Jurkat, Clone E6-1 (cell line): ENCODE measurements at regions not wholly inside any gene's neighbourhood (a gene's known extent, or its start where the extent isn't known, plus 50 kb on each side); places are given as distances from the start of the nearest gene placed in this dataset.
"Not testable (repeated sequence)": the region's sequence is repeated elsewhere in the genome, so short reads cannot be mapped to it uniquely, and the experiment has no call there.

Experiments used
- DNase-seq: peaks from one replicate; pipeline ENCODE4 v3.0.0-alpha.2; 2011; ENCODE audit warnings: low read depth, low spot score
- H3K4me3 ChIP-seq: 2 replicates; pipeline ENCODE4 v1.5.1; 2011; ENCODE audit warnings: mild to moderate bottlenecking, low read length, control low read depth, moderate library complexity

DNA sequence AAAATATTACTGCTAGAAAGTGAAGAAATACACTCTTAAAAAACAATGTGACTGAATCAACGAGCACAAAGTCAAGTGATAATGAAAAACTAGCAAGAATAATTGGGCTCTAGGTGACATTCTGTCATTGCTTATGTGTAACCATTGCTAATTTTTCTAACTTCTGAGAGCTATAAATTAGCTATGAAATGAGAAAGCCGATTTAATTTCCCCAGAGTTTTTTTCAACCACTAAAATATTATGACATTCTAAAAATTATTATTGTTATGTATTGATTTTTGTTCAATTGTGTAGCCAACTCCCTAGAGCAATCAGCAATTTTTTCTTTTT is 458.6 kb upstream of the ATXN8OS start:
- no peak overlapping the region for H3K4me3 ChIP-seq

DNA sequence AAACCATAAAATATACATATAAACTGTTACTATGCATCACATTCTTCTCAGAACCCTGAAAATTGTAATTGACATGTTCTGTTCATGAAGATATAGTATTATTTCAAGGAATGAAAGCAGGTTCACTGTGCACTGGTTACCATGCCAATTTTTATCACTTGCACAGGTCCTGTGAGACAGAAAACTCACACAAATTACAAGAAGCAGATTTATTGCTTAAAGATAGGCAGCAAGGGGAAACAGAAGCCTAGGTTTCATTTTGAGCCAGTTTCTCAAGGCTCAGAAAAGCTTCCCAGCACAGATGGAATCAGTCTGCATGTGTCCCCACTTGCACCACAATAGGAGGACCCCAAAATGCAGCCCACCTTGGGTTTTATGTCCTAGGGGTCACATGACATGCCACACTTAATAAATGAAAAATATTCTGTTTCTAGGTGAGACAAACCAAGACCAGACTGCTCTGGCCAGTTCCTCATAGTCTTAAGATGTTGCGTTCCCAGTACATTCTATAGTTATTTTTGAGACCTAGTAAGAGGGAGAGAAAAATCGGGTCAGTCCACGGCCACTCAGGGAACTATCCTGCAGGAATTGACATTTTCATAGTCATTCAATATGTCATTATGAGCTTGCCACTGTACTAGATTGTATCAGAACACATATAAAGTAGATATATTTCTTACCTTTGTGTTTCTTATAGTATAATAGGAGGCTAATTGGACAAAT is 459.1 kb upstream of the ATXN8OS start:
- no peak for DNase-seq
- H3K4me3 ChIP-seq, result no peak overlapping the region

More for the DNA sequence above, 458.6 kb upstream of the ATXN8OS start:
- no peak for DNase-seq

DNA sequence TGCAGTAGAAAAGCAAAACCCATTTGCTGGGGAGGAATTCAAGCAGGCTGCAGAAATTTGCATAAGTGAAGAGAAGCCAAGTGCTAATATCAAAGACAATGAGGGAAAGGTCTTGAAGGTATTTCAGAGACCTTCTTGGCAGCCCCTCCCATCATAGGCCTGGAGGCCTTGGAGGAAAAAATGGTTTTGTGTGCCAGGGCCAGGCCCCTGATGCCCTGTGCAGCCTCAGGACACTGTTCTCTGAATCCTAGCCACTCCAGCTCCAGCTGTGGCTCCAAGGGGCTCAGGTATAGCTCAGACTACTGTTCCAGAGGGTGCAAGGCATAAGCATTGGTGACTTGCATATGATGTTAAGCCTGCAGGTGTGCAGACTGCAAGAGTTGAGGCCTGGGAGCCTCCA is 463.2 kb upstream of the ATXN8OS start:
- DNase-seq, result no peak
- no peak overlapping the region for H3K4me3 ChIP-seq

DNA sequence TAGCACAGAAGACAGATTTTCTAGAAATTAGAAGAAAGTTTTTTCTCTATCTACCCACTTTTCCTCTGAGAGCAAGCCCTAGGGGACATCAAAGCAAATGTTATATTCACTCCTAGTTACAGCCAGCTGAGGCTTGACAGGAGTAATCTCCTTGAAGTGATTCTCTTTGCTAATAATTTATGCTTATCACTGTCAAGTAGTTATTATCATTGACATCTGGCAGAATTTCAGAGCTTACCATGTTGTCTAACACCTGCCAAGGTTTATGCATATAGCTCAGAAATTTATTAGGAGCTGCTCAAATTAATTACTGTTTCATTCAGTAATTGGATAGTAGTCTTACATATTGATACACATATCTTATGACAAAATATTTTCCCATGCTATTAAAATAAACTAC is 465.9 kb upstream of the ATXN8OS start:
- H3K4me3 ChIP-seq, result no peak overlapping the region

DNA sequence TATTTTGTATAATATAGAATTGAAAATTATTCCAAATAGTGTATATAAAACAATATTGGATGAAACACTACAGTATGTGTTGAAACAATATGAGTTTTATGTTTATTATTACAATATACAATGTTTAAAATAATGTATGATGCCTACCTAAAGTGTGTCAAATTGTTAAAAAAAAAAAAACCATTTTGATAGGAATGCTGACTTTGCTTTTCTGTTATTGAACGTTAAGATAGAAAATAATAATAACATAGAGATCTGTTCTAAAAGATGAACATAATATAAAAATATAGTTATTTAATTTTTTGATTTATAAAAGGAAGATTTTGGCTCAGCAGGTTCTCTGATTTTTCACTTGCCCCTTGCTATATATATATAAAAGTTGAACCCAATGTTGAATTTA is 474.6 kb upstream of the ATXN8OS start:
- H3K4me3 ChIP-seq, result no peak overlapping the region
- DNase-seq, result no peak

More for the DNA sequence above, 465.9 kb upstream of the ATXN8OS start:
- DNase-seq, result no peak

DNA sequence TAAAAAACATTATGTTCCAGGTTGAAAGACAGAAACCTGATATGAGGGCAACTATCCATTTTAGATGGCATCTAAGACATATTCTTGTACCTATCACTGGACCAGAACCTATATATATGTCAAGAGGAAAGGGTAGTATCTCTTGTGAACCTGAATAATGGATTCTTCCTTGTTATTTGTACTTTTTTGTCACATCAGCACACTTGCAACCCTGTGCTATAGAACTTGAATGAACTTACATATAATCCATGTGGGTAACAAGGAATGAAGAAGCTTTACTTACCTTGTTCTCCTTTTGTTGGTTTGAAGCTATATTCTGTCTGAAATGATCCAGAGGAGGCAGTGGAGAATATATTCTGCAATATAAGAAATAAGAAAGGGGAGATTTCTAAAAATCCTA is 483.7 kb upstream of the ATXN8OS start:
- DNase-seq, result no peak
- no peak overlapping the region for H3K4me3 ChIP-seq

DNA sequence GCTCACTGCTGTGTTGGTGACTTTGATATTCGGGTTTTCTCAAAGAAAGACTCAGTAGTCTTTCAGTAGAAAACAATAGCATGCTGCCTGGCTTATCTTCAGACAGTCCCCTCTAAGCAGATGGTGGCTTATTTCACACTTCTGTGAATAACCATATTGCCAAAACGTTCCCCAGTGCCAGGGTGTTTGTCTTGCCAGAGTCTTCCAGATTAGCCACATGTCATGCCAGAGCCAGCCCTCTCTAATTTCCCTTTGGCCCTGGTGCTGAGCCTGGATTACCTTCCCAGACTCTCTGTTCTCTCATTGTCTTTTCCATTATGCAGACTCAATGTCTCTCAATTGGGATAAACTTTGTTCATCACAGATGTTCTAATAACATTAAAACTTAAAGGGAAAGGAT is 488.0 kb upstream of the ATXN8OS start:
- H3K4me3 ChIP-seq, result no peak overlapping the region
- DNase-seq, result no peak

DNA sequence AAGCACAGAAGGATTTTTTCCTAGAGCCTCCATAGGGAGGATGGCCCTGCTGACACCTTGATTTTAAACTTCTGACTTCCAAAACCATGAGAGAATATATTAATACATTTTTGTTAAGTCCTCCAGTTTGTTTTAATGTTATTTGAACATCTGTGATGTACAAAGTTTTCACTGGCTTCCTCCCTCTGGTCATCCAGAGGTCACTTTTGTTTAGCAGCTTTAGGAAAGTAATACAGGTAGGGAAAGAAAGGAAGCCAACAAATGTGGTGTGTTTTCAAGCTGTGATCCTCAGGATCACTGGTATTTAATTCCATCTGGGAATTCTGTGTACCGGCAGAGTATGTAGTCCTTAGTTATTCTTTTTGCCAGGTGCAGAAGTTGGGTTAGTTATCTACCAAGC is 488.8 kb upstream of the ATXN8OS start:
- DNase-seq, result no peak
- no peak overlapping the region for H3K4me3 ChIP-seq

DNA sequence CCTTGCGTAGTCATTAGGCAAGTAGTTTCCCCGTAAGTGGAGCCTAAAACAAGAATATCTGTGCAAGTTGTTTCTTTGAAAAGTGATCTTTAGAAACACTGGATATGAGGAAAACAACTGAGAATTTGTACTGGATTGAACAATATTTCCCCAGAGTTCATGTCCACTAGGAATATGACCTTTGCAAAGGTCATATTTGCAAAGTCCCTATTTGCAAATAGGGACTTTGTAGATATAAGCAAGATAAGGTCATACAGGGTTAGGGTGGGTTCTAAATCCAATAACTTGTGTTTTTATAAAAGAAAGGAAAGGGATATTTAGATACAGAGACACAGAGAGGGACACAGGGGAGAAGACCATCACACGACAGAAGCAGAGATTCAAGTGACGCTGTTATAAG is 489.2 kb upstream of the ATXN8OS start:
- H3K4me3 ChIP-seq, result no peak overlapping the region
- no peak for DNase-seq

DNA sequence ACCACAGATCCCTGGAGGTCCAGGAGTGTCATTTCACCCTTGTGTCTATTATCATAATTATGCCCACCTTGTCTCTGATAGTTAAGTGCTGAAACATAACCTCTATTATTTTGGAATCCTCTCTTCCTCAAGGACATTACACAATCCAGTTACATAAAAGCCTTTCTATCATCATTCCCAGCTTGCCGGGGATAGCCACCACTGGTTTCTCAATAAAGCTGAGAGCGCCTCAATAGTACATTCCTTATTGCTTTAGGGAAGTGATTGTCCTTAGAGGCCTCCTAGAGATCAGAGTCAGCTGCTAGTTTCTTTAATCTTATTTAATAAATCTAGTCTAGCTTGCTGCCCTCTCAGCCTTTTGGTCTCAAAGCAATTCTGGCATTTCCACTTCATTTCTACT is 490.0 kb upstream of the ATXN8OS start:
- H3K4me3 ChIP-seq, result no peak overlapping the region
- DNase-seq, result no peak

DNA sequence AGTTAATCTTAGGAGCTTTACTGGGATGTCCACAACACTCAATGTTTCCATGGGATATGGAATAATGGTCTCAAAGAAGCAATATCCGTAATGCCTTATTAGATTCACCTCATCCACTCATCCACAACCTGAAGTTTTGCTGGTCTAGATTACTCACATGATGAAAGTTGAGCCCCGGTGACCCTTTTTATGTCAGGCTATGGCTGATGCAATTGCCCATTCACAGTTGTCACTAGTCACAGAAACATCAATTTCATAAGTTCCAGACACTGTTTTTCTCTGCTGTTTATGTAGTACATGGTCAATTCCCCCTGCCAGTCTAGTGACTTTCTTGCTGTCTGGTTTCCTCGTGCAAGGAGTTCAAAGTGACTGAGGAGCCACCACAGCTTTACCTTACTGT is 491.2 kb upstream of the ATXN8OS start:
- no peak overlapping the region for H3K4me3 ChIP-seq
- no peak for DNase-seq

DNA sequence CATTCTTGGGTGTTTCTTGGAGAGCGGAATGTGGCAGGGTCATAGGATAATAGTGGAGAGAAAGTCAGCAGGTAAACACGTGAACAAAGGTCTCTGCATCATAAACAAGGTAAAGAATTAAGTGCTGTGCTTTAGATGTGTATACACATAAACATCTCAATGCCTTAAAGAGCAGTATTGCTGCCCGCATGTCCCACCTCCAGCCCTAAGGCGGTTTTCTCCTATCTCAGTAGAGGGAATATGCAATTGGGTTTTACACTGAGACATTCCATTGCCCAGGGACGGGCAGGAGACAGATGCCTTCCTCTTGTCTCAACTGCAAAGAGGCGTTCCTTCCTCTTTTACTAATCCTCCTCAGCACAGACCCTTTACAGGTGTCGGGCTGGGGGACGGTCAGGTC is 492.6 kb upstream of the ATXN8OS start:
- H3K4me3 ChIP-seq, DNase-seq: not testable (repeated sequence)

DNA sequence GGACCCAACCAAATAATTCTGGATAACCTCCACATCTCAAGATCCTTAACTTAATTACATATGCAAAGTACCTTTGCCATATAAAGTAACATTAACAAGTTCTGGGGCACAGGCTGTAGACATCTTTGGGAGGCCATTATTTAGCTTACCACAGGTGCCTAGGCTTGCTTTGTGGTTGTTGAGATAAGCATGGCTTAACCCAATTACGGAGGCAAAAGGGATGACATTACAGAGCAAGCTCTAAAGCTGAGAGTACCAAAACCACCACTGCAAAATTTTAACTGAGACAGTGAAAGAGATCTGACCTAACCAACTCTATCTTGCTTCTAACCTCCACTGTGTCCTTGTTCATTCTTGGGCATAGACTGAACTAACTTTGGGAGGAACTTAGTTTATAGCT is 502.9 kb upstream of the ATXN8OS start:
- no peak for DNase-seq

DNA sequence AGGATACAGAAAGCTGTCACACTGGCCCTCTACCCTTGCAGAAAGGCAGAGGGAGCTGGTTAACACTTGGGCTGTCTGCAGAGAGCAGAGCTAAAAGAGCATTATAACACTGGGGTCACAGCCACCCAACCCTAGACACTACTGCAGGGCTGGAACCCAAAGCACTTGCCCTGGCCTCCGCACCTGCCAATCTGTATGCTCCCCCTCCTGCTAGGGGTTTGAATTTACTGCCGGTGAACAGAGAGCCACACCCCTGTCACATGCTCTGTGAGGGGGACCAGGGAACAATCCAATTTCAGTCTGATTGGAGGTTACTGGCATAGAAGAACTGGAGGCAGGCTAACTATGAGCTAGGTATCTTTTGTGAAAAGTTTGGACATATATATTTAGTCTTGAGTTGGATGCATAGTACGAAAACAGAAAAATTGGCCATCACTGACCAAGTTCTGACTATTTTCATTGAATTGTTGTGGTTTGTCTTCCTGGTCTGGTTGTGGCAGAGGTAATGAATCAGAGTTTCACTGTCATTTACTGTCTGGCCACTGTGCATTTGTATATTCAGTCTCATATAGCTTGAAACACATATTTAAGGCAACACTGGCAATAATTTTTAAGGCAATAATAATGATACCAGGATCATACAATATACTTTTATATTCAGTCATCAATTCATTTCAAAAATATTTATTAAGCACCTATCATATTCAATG is 504.3 kb upstream of the ATXN8OS start:
- DNase-seq, result no peak
- no peak overlapping the region for H3K4me3 ChIP-seq

More for the DNA sequence above, 502.9 kb upstream of the ATXN8OS start:
- no peak overlapping the region for H3K4me3 ChIP-seq

DNA sequence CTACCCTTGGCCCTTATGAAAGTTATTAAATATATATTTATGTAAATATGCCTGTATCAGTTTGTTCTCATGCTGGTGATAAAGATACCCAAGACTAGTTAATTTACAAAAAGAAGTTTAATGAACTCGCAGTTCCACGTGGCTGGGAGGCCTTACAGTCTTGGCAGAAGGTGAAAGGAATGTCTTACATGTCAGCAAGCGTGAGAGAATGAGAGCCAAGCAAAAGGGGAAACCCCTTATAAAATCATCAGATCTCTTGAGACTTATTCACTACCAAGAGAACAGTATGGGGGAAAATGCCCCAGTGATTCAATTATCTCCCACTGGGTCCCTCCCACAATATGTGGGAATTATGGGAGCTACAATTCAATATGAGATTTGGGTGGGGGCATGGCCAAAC is 506.0 kb upstream of the ATXN8OS start:
- no peak overlapping the region for H3K4me3 ChIP-seq
- DNase-seq, result no peak

DNA sequence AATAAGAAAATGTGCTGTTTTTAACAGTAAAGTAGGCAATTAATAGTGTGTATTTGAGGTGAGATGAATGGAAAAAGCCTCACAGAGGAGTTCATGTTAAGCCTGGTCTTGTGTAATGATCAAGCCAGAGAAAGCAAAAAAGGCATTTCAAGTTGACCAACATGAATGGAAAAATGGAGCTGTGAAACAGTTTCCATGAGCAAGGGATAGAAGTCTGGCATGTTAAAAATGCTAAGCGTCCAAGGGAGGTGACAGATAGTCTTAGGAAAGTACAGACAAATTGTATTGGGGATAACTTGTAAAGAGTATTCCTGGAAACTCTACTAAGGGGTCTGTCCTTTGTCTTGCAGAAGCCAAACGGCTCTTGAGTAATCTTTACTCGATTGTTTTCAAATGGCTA is 506.8 kb upstream of the ATXN8OS start:
- no peak overlapping the region for H3K4me3 ChIP-seq

DNA sequence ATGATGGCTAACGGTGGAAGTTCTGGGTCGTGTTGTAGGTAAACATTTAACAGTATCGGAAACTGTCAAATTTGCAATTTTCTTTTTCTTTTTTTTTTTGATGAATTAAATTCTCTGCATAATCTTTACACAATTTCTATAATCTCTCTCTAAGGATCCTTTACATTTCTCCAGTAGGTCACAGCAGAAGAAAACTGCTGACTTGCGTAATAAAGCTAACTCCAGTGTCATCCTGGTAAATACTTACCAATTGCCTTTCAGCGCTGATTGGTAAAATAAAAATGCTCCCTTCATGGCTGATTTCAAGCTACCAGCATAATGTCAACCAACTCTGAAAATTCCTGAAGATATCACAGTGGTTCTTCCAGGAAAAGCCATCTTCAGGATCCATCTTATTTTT is 510.5 kb upstream of the ATXN8OS start:
- no peak overlapping the region for H3K4me3 ChIP-seq
- no peak for DNase-seq

More for the DNA sequence above, 506.8 kb upstream of the ATXN8OS start:
- no peak for DNase-seq

DNA sequence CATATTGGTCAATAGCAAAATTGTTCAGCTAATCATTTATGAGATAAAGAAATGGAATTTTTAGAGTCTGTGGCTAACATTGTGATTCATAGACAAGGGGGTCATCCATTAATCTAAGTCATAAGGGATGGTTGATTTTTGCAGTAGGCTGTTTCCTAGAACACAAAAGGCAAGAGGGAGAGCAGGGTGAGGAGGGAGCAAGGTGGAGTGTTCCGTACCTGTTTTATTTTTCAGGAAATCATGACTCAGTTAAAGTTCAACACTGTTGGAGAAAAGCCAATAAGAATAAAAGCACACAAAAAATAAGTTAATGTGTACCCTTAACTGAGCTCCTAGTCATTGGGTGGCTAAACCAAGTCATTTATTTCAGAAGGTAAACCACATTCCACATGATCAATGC is 512.4 kb upstream of the ATXN8OS start:
- H3K4me3 ChIP-seq, result no peak overlapping the region
- DNase-seq, result no peak

DNA sequence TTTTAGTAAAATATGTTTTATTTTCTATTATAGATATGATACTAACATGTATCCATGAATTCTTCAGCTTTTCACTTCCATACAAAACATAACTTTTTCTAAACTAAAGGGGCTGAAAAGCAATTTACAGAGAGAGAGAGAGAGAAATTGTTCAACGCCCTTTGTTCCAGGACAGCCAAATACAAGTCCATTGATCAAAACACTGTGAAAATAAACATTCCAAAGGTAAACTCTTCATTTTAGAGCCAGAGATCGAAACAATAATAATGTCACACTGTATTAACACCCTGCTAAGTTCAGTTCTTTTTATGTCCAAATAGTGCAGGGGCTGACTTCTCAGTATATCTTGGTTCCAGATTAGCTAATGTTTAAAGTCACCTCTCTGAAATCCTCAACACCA is 516.2 kb upstream of the ATXN8OS start:
- no peak for DNase-seq
- no peak overlapping the region for H3K4me3 ChIP-seq

DNA sequence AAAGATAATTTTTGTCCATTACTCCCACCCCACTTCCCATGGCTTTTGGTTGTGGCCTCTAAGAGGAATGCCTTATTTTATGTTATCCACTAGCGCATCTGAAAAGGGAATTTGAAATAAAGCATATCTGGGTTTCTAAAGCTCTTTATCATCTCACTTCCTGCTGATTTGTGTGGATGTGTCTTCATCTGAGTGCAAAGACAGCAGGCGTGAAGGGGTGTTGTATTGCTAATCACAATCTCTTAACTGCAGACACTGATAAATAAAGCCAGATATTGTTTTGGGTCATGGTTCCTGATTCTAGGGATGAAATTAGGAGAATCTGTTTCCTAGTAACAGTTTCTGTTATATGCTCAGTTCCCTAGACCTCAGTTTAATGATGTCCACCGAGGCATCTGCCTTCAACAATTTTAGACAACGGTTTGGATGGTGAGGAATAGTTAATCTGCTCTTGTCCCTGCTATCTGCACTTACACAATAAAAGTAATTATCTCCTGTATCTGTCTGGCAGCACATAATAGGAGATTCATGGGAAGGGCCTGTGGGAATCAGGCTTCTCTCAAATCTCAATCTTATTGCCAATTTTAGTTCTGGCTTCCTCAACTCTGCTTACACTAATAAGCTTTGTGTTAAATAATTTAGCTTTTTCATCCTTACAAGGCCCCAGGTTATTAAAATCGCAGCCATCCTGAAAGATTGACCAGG is 517.9 kb upstream of the ATXN8OS start:
- H3K4me3 ChIP-seq, result no peak overlapping the region
- no peak for DNase-seq
